PC-3 (cell line): ENCODE measurements at regions not wholly inside any gene's neighbourhood (a gene's known extent, or its start where the extent isn't known, plus 50 kb on each side); places are given as distances from the start of the nearest gene placed in this dataset.

Source experiments
- EZH2 ChIP-seq: fragments of 300-600 bp; sonication (generic); IDR thresholded peaks from one replicate; pipeline ENCODE4 v1.6.1; 2017; ENCODE audit warnings: antibody characterized with exemption, mild to moderate bottlenecking, low read length; ENCODE audit not compliant: unreplicated experiment
- TF ChIP-seq, protein P1 (sequence below): fragments of 300-600 bp; sonication (generic); conservative IDR thresholded peaks from 2 replicates; pipeline ENCODE4 v1.5.1; 2017; ENCODE audit warnings: antibody characterized with exemption, low read depth, mild to moderate bottlenecking, low read length

- TF ChIP-seq, protein P1, sequence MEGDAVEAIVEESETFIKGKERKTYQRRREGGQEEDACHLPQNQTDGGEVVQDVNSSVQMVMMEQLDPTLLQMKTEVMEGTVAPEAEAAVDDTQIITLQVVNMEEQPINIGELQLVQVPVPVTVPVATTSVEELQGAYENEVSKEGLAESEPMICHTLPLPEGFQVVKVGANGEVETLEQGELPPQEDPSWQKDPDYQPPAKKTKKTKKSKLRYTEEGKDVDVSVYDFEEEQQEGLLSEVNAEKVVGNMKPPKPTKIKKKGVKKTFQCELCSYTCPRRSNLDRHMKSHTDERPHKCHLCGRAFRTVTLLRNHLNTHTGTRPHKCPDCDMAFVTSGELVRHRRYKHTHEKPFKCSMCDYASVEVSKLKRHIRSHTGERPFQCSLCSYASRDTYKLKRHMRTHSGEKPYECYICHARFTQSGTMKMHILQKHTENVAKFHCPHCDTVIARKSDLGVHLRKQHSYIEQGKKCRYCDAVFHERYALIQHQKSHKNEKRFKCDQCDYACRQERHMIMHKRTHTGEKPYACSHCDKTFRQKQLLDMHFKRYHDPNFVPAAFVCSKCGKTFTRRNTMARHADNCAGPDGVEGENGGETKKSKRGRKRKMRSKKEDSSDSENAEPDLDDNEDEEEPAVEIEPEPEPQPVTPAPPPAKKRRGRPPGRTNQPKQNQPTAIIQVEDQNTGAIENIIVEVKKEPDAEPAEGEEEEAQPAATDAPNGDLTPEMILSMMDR = no peak
- TF ChIP-seq EZH2 = no peak
These were observed 761.5 kb downstream of the RAPGEF2 start for GRCh38 chr4:159864337-159864736.
